ENCODE measurements at regions not wholly inside any gene's neighbourhood (a gene's known extent, or its start where the extent isn't known, plus 50 kb on each side); places are given as distances from the start of the nearest gene placed in this dataset.
A peak's percentile ranks its signal among the peaks of the same experiment; 100 is the strongest.

DNA sequence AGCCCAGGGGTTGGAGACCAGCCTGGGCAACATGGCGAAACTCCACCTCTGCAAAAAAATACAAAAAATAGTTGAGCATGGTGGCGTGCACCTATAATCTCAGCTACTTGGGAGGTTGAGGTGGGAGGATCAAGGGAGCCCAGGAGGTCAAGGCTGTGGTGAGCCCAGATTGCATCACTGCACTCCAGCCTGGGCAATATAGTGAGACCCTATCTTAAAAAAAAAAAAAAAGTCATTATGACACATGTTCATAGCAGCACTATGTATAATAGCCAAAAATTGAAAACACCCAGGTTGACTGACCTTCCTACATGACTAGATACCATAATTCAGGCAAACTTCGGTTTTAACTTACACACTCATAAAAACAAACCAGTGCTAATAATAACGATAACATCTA, 90.8 kb upstream of the RBPJ start:
- Histone ChIP-seq H3K9me3 (ENCODE audit: low read length) (no peaks in the 10 kb centered on the region), H3K36me3 (ENCODE audit: insufficient read depth, low read length) (no peaks in the 10 kb centered on the region), H3K4me1 (ENCODE audit: insufficient read depth, low read length) (no peaks in the 10 kb centered on the region), H3K27ac (ENCODE audit: low read depth, low read length) (no peak overlapping the region), H3K27me3 (ENCODE audit: insufficient read depth, low read length, poor library complexity, severe bottlenecking) (no peaks in the 10 kb centered on the region), H3K4me3 (ENCODE audit: low read length) (no peak overlapping the region)
- DNase-seq = no peak
- CTCF ChIA-PET = no interaction called here
- no peak overlapping the region for H3K27ac Mint-ChIP-seq
- no peaks in the 10 kb centered on the region for H3K9me3 Mint-ChIP-seq
- H3K36me3 Mint-ChIP-seq = no peaks in the 10 kb centered on the region
- H3K27me3 Mint-ChIP-seq = peaks cover 3 to 5% of the 10 kb centered on the region in 2 donors
- peaks cover 13 to 18% (median 15%) of the 10 kb centered on the region in 3 donors for H3K4me1 Mint-ChIP-seq
- H3K4me3 Mint-ChIP-seq = no peak overlapping the region
- POLR2A ChIA-PET = no interaction called here

- H3K27ac ChIP-seq (ENCODE audit: low read depth, low read length) = no peak overlapping the region
- ChIA-PET CTCF (interaction anchor here (1.9 kb wide), 1 partner anchor 245 kb away, joined by 4 read pairs; no protein-coding TSS in a partner anchor), POLR2A (no interaction called here)
- H3K36me3 ChIP-seq (ENCODE audit: insufficient read depth, low read length) = no peaks in the 10 kb centered on the region
- no peaks in the 10 kb centered on the region for H3K9me3 ChIP-seq (ENCODE audit: low read length)
- H3K27me3 Mint-ChIP-seq = peaks cover 1 to 5% of the 10 kb centered on the region in 2 donors
- H3K4me1 Mint-ChIP-seq = peaks cover 13 to 18% (median 15%) of the 10 kb centered on the region in 3 donors
- H3K9me3 Mint-ChIP-seq = no peaks in the 10 kb centered on the region
- H3K27ac Mint-ChIP-seq = peak overlapping the region in 1 of 8 donors; percentile 14
- H3K4me3 ChIP-seq (ENCODE audit: low read length) = no peak overlapping the region
- H3K4me3 Mint-ChIP-seq = peak overlapping the region in 3 of 7 donors; percentile 0 to 52 (median 29)
- H3K4me1 ChIP-seq (ENCODE audit: insufficient read depth, low read length) = no peaks in the 10 kb centered on the region
- DNase-seq = no peak
- H3K27me3 ChIP-seq (ENCODE audit: insufficient read depth, low read length, poor library complexity, severe bottlenecking) = no peaks in the 10 kb centered on the region
- H3K36me3 Mint-ChIP-seq = no peaks in the 10 kb centered on the region
Measured at GRCh38 chr4:26233350-26233749, 87.5 kb upstream of the RBPJ start.

GRCh38 chr4:26235500-26235899, 85.3 kb upstream of the RBPJ start:
- no peaks in the 10 kb centered on the region for H3K27me3 ChIP-seq (ENCODE audit: insufficient read depth, low read length, poor library complexity, severe bottlenecking)
- H3K4me3 Mint-ChIP-seq = no peak overlapping the region
- no peak overlapping the region for H3K27ac Mint-ChIP-seq
- CTCF ChIA-PET = no interaction called here
- peaks cover 0 to 5% of the 10 kb centered on the region in 2 donors for H3K27me3 Mint-ChIP-seq
- peaks cover 13 to 18% (median 15%) of the 10 kb centered on the region in 3 donors for H3K4me1 Mint-ChIP-seq
- no peaks in the 10 kb centered on the region for H3K36me3 ChIP-seq (ENCODE audit: insufficient read depth, low read length)
- no peaks in the 10 kb centered on the region for H3K9me3 Mint-ChIP-seq
- H3K27ac ChIP-seq (ENCODE audit: low read depth, low read length) = no peak overlapping the region
- H3K4me3 ChIP-seq (ENCODE audit: low read length) = no peak overlapping the region
- no peaks in the 10 kb centered on the region for H3K9me3 ChIP-seq (ENCODE audit: low read length)
- no peaks in the 10 kb centered on the region for H3K4me1 ChIP-seq (ENCODE audit: insufficient read depth, low read length)
- POLR2A ChIA-PET = no interaction called here
- H3K36me3 Mint-ChIP-seq = no peaks in the 10 kb centered on the region
- no peak for DNase-seq

DNA sequence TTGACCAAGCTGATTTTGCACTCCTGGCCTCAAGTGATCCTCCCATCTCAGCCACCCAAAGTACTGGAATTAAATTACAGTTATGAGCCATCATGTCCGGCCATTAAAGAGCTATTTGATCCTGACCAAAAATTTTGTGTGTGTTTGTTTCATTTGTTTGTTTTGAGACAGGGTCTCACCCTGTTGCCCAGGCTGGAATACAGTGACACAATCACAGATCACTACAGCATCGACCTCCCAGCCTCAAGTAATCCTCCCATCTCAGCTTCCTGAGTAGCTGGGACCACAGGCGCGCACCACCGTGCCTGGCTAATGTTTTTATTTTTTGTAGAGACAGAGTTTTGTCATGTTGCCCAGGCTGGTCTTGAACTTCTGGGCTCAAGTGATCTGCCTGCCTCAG, 82.9 kb upstream of the RBPJ start:
- no peak overlapping the region for H3K4me3 ChIP-seq (ENCODE audit: low read length)
- no peaks in the 10 kb centered on the region for H3K9me3 ChIP-seq (ENCODE audit: low read length)
- no peak for DNase-seq
- no peaks in the 10 kb centered on the region for H3K27me3 Mint-ChIP-seq
- H3K9me3 Mint-ChIP-seq = no peaks in the 10 kb centered on the region
- H3K4me1 Mint-ChIP-seq = peaks cover 13 to 15% (median 15%) of the 10 kb centered on the region in 3 donors
- H3K4me1 ChIP-seq (ENCODE audit: insufficient read depth, low read length) = no peaks in the 10 kb centered on the region
- no peak overlapping the region for H3K27ac ChIP-seq (ENCODE audit: low read depth, low read length)
- no peak overlapping the region for H3K27ac Mint-ChIP-seq
- no peaks in the 10 kb centered on the region for H3K36me3 Mint-ChIP-seq
- H3K36me3 ChIP-seq (ENCODE audit: insufficient read depth, low read length) = no peaks in the 10 kb centered on the region
- no peaks in the 10 kb centered on the region for H3K27me3 ChIP-seq (ENCODE audit: insufficient read depth, low read length, poor library complexity, severe bottlenecking)
- POLR2A ChIA-PET = no interaction called here
- no peak overlapping the region for H3K4me3 Mint-ChIP-seq
- CTCF ChIA-PET = interaction anchor here (1.3 kb wide), 1 partner anchor 39 kb away, joined by 3 read pairs; no protein-coding TSS in a partner anchor

- Histone ChIP-seq H3K4me3 (ENCODE audit: low read length) (no peak overlapping the region), H3K27me3 (ENCODE audit: insufficient read depth, low read length, poor library complexity, severe bottlenecking) (no peaks in the 10 kb centered on the region), H3K36me3 (ENCODE audit: insufficient read depth, low read length) (no peaks in the 10 kb centered on the region), H3K27ac (ENCODE audit: low read depth, low read length) (no peak overlapping the region), H3K4me1 (ENCODE audit: insufficient read depth, low read length) (no peaks in the 10 kb centered on the region), H3K9me3 (ENCODE audit: low read length) (no peaks in the 10 kb centered on the region)
- H3K4me3 Mint-ChIP-seq = no peak overlapping the region
- no peak for DNase-seq
- H3K27ac Mint-ChIP-seq = no peak overlapping the region
- H3K27me3 Mint-ChIP-seq = no peaks in the 10 kb centered on the region
- peaks cover 10% of the 10 kb centered on the region in 3 donors for H3K4me1 Mint-ChIP-seq
- no peaks in the 10 kb centered on the region for H3K9me3 Mint-ChIP-seq
- no peaks in the 10 kb centered on the region for H3K36me3 Mint-ChIP-seq
- ChIA-PET POLR2A (no interaction called here), CTCF (interaction anchor here (1.3 kb wide), 1 partner anchor 39 kb away, joined by 3 read pairs; no protein-coding TSS in a partner anchor)
Measured at GRCh38 chr4:26238426-26238777, 82.4 kb upstream of the RBPJ start.

DNA sequence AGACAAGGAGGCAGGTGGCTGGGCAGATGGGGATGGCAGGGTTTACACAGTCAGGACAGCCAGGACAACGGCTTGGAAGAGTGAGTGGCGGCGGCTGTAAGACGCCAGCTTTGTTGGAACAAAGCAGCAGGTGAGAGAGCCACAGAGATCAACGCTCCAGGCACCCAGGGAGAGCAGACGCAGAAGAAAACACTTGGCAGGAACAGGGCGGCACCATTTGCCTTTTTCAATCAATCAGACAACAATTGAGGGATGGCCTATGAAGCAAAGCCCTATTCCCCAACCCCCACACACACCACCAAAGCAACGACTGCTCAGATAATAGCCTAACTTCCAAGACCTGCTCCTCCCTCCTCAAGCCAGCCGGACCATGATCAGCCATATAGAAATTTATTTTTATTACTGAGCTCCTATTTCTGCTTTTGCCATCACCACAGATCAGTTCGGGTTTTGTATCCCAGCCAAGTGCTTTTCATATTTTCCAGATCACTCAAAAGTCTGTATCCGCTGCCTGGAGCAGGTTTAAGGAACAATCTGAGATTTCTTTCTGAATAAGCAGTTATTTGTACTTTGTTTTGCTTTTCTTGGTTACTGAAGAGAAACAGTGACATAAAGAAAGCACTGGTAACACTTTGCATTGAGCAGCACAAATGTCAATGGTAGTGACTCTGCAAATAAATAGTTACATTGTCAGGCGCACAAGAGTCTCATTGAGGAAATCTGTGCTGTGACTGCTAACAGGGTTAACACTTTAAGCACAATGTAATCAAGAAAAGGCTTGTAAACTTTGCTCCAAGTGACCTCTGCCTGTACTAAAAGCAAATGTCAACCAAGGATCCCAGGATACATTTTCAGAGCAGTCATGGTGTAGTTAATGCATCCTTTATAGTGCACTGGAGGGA, 81.8 kb upstream of the RBPJ start:
- Histone ChIP-seq H3K4me1 (ENCODE audit: insufficient read depth, low read length) (no peaks in the 10 kb centered on the region), H3K4me3 (ENCODE audit: low read length) (no peak overlapping the region), H3K36me3 (ENCODE audit: insufficient read depth, low read length) (no peaks in the 10 kb centered on the region), H3K9me3 (ENCODE audit: low read length) (no peaks in the 10 kb centered on the region), H3K27me3 (ENCODE audit: insufficient read depth, low read length, poor library complexity, severe bottlenecking) (no peaks in the 10 kb centered on the region), H3K27ac (ENCODE audit: low read depth, low read length) (no peak overlapping the region)
- no peaks in the 10 kb centered on the region for H3K36me3 Mint-ChIP-seq
- no peak for DNase-seq
- POLR2A ChIA-PET = no interaction called here
- H3K27ac Mint-ChIP-seq = no peak overlapping the region
- peak overlapping the region in 1 of 7 donors; percentile 59 for H3K4me3 Mint-ChIP-seq
- CTCF ChIA-PET = no interaction called here
- no peaks in the 10 kb centered on the region for H3K9me3 Mint-ChIP-seq
- peaks cover 3 to 4% (median 4%) of the 10 kb centered on the region in 3 donors for H3K4me1 Mint-ChIP-seq
- H3K27me3 Mint-ChIP-seq = no peaks in the 10 kb centered on the region

GRCh38 chr4:26239801-26240200, 81.0 kb upstream of the RBPJ start:
- Mint-ChIP-seq H3K9me3 (no peaks in the 10 kb centered on the region), H3K4me1 (no peaks in the 10 kb centered on the region), H3K4me3 (no peak overlapping the region), H3K36me3 (no peaks in the 10 kb centered on the region), H3K27me3 (no peaks in the 10 kb centered on the region), H3K27ac (no peak overlapping the region)
- ChIA-PET POLR2A (no interaction called here), CTCF (no interaction called here)
- H3K4me1 ChIP-seq (ENCODE audit: insufficient read depth, low read length) = no peaks in the 10 kb centered on the region
- no peak overlapping the region for H3K27ac ChIP-seq (ENCODE audit: low read depth, low read length)
- no peaks in the 10 kb centered on the region for H3K27me3 ChIP-seq (ENCODE audit: insufficient read depth, low read length, poor library complexity, severe bottlenecking)
- DNase-seq = no peak
- H3K9me3 ChIP-seq (ENCODE audit: low read length) = no peaks in the 10 kb centered on the region
- H3K4me3 ChIP-seq (ENCODE audit: low read length) = no peak overlapping the region
- H3K36me3 ChIP-seq (ENCODE audit: insufficient read depth, low read length) = no peaks in the 10 kb centered on the region

DNA sequence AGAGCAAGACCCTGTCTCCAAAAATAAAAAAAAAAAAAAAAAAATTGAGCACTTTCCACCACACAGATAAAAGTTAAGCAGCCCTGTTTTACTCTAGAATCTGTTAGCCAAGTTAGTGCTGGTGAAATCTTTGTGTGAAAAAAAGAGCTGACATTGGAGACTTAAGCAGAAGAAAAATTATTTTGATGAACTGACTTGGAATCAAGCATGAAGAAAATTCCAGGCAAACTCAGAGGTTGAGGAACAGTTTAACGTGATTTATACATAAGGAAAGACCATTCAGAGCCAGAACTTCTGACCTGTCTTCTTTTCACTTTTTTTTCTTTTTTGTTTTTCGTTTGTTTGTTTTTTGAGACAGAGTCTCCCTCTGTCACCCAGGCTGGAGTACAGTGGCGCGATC, 79.6 kb upstream of the RBPJ start:
- Histone ChIP-seq H3K4me3 (ENCODE audit: low read length) (no peak overlapping the region), H3K36me3 (ENCODE audit: insufficient read depth, low read length) (no peaks in the 10 kb centered on the region), H3K27me3 (ENCODE audit: insufficient read depth, low read length, poor library complexity, severe bottlenecking) (no peaks in the 10 kb centered on the region), H3K9me3 (ENCODE audit: low read length) (no peaks in the 10 kb centered on the region), H3K27ac (ENCODE audit: low read depth, low read length) (no peak overlapping the region), H3K4me1 (ENCODE audit: insufficient read depth, low read length) (no peaks in the 10 kb centered on the region)
- Mint-ChIP-seq H3K27ac (no peak overlapping the region), H3K4me1 (no peaks in the 10 kb centered on the region), H3K4me3 (no peak overlapping the region), H3K27me3 (no peaks in the 10 kb centered on the region), H3K9me3 (no peaks in the 10 kb centered on the region), H3K36me3 (no peaks in the 10 kb centered on the region)
- POLR2A ChIA-PET = no interaction called here
- DNase-seq = no peak
- CTCF ChIA-PET = no interaction called here
